GM19372 (cell line): ENCODE measurements at regions not wholly inside any gene's neighbourhood (a gene's known extent, or its start where the extent isn't known, plus 50 kb on each side); places are given as distances from the start of the nearest gene placed in this dataset.
"Not testable (repeated sequence)": the region's sequence is repeated elsewhere in the genome, so short reads cannot be mapped to it uniquely, and the experiment has no call there.

Experiments
- ATAC-seq: cut with Tn5 transposase; IDR thresholded peaks from one replicate; pipeline ENCODE4 v1.9.1; 2021; ENCODE audit warnings: mild to moderate bottlenecking, low read depth, moderate library complexity; ENCODE audit not compliant: unreplicated experiment

DNA sequence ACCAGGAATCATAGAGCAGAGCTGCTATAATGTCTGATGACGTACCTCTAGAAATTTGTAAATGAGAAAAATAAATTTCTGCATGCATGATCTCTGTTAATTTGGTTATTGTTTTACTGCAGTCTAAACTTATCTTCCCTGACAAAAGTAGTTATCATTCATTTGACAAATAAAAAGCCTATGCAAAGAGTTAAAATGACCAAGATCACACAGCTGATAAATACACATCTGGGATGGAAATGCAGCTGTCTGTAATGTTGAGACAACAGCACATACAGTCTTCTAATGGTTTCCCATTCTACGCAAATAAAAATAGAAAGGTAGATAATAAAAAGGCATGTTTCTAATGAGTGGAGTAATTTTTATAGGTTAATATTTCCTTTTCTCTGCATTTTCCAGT lies 225.1 kb upstream of the LUZP2 start:
- no peak for ATAC-seq

DNA sequence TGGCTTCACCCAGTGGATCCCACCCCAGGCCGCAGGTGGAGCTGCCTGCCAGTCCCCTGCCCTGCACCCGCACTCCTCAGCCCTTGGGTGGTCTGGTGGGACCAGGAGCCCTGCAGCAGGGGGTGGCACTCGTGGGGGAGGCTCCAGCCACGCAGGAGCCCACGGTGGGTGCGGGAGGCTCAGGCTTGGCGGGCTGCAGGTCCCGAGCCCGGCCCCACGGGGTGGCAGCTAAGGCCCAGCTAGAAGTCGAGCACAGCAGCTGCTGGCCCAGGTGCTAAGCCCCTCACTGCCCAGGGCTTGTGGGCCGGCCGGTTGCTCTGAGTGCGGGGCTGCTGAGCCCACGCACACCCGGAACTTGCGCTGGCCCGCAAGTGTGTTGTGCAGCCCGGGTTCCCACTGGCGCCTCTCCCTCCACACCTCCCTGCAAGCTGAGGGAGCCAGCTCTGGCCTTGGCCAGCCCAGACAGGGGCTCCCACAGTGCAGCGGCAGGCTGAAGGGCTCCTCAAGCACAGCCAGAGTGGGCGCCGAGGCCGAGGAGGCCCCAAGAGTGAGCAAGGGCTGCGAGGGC lies 222.6 kb upstream of the LUZP2 start:
- not testable (repeated sequence) for ATAC-seq

DNA sequence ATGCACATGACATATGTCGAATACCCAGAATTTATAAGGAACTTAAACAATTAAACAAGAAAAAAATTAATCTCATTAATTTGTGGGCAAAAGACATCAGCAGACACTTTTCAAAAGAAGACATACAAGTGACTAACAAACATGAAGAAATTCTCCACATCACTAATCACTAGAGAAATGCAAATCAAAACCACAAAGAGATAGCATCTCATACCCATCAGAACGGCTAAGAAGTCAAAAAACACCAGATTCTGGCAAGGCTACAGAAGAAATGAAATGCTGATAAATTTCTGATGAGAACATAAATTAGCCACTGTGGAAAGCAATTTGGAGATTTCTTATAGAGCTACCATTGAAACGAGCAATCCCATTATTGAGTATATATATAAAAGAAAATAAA lies 210.6 kb upstream of the LUZP2 start:
- no peak for ATAC-seq

DNA sequence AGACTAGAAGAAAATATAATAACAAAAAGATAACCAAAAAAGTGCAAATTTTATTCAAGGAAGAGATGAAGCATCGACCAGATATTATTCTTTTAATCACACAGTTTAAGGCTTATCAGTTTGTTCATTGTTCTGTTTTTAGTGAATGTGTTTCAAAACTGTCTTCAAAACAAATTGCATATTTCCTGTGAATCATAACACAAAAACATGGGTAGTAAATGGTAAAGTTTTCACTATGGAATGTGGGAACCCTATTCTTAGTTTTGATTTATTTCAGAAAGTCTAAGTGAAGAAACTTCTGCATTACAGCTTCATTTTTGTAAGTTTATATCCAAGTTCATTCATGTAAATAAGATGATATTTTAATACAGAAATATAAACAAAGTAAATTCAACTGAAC lies 207.6 kb upstream of the LUZP2 start:
- no peak for ATAC-seq

DNA sequence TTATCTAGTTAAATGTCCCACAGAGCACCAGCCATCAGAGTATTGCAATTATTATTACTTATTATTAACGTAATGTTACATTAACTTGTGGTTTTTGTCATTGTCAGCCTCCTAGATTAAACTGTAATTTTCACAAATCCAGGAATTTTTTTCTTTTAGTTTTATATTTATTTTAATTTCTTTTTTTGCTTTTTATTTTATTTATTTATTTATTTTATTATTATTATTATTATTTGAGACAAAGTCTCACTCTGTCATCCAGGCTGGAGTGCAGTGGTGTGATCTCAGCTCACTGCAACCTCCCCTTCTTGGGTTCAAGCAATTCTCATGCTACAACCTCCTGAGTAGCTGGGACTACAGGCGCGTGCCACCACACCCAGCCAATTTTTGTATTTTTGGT lies 202.9 kb upstream of the LUZP2 start:
- no peak for ATAC-seq

DNA sequence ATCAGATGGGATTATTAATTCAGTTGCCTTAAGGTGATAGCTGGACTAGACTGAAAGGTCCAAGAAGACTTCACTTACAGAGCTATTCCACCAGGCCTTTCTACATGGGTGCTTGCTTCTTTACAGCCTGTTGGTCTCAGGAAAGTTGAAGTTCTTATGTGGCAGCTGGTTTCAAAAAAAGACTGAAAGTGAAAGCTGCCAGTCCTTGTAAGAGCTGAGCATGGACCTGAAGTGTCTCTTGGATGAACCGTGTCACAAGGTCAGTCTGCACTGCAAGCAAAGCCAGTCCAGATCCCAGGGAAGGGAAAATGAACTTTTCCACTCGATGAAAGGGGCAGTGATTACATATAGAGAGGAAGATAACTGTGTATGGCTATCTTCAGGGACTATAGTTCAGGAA lies 201.5 kb upstream of the LUZP2 start:
- ATAC-seq, result no peak

DNA sequence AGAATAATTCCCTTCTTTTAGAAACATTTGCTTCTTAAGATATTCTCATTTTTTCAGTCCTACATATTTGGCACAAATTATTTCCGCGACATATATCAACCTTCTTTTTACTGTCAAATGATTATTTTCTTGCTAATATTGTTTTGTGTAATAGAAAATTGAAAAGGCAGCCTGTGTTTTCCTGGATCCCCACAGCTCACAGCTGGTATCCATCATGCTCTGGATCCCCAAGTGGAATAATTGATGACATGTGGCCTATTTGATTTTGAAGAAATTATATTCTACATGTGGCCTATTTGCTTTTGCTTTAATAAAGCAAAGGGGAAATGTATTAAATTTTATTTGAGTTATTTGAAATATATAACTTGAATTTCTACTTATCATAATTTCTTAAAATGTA lies 199.4 kb upstream of the LUZP2 start:
- no peak for ATAC-seq

DNA sequence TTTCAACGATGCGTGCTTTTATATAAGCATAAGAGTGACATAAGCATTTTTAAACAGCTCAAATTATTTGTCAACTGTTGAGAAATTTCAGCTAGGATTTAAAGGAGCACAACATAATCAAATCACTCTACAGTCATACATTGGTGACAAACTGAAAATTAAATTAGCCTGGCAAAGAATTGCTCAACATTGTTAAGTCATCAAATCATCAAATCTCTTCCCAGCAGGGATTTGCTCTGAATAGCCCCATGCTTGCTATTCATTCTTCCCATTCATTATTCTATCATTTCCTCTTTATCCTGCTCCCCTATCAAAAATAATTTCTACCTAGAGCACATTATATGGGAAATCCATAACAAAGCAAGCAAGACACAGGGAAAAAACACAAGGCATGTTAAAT lies 198.7 kb upstream of the LUZP2 start:
- no peak for ATAC-seq

DNA sequence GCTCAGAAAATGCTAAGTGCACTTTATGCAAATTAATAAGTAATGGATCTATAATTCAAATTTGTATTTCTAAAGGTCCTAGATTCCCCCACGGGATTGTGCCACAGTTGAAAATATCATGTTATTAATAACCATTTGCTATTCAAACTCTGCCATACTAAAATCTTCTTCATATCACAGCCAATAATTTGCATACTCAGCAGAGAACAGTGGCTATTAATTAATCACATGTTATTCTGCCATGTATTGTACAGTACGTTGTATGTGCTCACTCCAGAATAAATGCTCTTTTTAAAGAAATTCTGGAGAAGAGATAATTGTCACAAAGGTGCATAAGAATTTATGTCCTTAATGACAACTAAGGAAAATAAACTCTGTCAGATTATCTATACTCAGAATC lies 184.9 kb upstream of the LUZP2 start:
- ATAC-seq, result no peak

DNA sequence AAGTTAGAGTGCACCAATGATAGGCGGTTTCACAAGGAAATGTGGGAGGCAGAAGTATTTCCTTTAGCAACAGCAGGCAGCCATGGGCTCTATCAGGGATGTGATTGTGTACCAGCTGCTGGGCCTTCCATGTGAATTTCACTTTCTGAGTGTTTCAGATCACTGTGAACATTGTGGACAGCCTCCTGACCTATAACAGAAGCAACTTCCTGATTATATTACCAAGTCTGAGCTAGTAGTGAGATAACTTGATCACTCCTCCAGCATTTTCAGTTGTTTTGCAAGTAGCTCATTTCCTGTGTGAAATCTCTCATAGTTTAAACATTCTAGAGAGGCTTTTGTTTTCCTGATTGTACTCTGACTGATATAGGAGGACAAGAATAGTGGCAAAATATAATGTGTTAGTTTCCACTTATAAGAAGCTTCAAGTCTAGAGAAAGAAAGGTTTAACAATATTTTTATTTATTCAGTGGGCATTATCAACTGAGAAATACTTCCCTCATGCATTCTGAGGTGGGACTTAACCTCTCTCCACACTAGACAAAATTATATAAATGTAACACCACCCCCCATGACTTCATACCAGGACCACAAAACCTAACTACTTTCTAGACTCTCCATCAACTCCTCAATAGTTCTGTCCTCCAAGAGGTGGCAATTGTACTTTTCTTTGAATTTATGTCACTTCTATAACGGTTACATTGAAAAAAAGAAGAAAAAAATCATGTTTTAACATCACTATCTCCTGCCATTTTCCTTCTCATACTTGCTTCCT lies 184.2 kb upstream of the LUZP2 start:
- no peak for ATAC-seq

DNA sequence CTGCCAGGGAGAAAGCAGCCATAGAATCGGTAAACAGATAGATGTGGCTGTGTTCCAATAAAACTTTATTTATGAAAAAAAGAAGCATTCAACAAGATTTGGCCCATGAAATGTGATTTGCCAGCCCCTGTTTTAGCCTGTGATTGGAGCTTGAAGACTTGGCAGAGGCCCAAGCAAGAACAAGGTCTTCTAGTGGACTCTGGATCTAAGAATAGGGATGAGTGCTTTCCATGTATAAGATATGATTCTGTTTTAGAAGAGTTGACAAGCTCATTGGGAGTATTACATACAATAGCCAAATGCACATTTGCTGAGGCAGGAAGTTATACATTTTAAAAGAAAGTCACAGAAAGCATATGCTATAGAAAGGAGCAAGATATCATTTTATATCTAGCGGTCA lies 175.6 kb upstream of the LUZP2 start:
- ATAC-seq, result no peak

DNA sequence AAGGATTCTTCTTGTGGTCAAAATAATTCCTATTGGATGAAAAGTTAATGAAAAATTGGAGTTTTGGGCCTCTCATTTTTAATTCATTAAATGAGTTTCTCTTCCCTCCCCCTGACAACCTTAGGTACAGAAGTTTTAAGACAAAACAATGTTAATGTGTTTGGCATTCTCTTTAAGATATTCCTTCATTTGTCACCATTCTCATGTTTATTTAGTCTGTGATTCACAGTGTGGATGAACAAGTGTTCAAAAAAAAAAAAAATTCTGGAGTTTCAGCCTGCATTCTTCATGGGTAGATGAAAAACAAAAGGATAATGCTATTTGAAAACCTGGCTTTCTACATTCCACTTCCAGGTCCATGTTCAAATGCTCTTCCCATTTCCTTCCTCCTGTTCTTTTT lies 172.6 kb upstream of the LUZP2 start:
- no peak for ATAC-seq

DNA sequence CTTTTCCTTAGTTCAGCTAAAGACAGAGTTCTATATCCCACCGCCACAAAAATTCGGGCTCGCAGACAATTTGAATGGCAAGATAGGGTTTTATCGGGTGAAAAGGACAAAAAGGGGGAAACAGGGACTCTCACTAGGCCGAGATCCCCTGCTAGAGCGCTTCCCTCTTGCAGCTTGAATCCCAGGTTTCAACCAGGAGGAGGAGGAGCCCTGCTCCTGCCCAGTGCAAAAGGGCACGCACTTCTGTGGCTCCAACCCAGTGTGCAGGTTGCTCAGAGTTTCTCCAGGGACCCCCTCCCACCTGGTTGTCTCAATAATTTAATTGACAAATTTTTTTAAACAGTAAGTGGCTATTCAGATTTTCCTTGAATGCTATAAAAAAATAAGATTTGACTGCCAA lies 152.6 kb upstream of the LUZP2 start:
- ATAC-seq, result no peak

DNA sequence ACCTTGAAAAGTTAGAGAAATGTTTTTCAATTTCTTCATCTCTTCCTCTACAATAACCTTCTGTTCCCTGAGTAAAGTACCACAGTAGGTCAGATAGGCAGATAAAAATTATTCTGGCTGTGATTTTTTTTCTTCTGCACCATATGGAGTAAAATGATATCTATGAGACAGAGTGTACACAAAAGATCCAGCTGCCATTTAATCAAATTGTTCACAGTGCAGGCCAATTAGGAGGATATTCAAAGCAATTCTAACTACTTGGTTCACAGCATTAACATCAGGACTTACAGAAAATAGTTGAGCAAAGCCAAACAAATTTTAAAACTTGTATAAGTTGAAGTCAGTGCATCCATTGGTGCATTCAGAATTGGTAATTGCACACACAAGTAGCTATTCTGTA lies 147.9 kb upstream of the LUZP2 start:
- ATAC-seq, result no peak

DNA sequence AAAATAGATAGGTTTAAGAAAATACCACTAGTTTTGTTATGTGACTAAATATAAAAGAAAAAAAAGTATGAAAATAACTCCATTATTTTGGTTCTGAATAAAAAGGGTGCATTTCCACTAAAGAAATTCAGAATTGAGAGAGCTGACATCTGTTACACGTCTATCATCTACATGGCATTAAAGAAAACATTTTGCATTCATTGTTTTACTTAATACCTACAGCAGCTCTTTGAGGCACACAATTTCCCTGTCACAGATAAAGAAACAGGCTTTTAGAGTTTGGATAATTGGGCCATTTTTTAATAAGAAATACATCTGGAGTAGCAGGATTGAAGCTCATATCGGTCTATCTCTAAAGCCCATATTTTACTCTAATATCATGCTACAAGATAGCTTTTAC lies 145.7 kb upstream of the LUZP2 start:
- no peak for ATAC-seq

DNA sequence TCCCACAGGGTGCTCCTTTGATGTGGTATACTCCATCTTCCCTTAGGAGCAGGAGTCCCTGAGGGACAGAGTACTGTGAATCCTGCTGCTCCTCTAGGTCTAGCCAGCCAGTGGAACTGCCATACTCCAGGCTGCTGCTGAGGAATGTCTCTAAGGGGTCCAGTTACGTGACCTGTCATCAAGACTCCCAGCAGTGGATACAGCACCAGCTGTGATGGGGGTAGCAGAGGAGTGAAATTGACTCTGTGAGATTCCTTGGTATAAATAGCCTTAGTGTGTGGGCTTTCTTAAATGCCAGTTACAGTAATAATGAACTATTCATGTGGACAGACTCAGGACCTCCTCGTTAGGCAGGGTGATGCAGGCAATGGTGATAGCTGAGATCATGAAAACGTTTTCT lies 140.4 kb upstream of the LUZP2 start:
- ATAC-seq, result no peak

DNA sequence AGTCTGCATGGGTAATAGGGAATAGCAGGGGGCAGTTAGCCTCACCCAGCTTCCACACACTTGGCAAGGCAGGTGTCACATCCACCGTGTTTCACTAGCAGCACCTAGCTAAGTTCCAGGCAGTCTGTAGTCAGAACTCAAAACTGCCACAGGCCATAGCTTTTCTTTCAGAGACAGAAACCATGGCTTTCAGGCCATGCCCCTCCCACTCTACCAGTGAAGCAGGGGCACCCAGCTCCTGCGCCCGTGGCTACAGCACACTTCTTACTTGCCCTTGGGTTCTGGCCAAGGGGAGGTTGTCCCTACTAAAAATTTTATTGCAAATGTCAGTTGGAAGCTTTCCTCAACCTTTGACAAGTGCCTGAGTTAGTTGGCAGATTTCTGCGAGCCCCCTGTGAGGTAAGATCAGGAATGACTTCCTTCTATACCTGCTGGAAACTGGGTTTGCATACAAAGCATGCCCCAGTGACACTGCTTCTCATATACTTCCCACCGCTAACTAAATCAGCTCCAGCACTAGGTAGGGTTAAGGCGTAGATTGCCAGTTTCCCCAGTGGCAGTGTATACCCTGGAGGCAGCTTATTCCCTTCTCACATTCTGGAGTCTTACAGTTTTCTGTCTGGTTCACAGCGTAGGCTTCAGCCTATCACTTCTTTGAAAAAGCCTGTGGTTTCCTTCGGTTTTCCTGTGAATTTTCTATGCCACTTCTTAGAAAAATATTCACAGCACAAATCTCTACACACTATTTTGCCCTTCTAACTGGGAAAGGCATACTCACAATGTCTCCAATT lies 139.0 kb upstream of the LUZP2 start:
- no peak for ATAC-seq

DNA sequence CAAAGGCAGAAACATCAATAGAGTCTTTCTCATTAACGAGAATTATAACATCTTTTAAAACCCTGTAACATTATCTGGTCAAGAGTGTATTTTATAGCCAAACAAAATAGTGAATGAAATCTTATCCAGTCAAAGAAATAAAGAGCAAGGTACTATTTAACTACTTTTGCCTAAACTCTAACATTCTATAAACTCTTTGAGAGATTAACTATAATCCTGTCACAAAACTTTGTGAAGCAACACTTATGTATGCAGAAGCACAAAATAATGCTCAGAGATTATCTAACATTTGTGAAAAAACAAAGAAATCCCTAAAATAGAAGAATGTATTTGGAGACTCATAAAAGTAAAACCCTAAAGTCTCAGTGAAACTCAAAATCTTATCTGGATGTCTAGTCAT lies 124.4 kb upstream of the LUZP2 start:
- no peak for ATAC-seq

DNA sequence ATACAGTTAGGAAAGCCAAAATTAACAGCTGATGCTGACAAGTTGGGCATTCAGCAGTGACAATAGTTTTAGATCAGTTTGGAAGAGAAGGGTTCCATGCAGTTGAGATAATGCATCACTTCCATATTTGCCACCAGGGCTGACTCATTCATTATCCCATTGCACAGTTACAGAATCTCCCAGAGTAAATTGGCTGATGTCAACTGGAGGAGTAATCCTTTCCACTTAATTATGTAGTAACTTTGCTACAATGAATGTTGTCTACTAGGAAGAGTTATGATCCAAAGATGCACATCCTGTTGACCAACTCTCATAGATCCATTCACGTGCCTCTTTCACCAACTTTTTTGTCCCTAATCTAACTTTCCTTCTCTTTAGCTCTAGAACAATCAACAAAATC lies 123.3 kb upstream of the LUZP2 start:
- ATAC-seq, result no peak

DNA sequence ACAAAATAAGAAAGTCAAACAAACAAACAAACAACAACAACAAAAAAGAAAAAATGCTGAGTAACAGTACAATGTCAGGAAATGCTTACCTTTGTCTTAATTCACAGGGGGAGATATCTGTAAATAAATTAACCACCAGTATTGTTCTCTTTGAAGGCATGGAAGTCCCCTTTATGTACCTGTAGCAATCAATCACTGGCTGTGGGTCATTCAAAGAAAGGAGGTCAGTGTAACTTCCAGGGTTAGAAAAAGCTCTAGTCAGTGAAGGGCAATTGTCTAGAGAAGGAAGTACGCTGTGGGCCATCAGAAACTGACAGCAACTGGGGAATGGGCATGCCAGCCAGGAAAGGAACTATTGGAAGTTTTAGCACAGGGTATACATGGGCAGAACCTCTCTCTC lies 121.5 kb upstream of the LUZP2 start:
- no peak for ATAC-seq

DNA sequence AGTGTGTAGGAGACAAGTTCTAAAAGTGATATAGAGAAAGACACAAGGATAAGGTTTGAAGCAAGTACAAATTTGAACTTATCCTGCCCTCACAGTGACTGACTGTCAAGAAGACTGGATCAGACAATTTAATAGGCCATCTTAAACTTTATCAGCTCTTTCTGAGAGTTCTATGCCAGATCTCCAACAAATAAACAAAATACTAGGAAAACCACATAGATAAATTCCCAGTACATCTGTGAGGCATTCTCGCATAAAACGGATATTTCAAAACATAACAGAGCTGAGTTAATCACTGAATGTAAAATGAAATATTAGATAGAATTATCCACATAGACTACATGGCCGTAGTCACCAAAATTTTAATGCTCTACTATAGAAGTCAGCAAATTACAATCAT lies 120.9 kb upstream of the LUZP2 start:
- no peak for ATAC-seq

DNA sequence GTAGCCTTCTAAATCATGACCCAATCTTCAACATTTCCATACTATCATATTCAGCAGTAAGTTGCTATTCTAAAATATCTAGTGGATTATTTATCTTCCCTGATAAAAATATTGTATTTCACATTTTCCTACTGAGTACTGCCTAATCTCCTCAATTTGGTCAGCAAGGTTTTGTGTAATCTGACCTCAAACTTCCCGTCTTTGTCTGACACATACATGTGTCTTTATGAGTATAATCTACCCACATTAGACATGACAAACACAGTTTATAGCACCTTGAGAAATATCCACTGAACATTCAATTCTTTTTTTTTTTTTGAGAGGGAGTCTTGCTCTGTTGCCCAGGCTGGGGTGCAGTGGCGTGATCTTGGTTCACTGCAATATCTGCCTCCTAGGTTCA lies 113.7 kb upstream of the LUZP2 start:
- ATAC-seq, result no peak
